ENCODE measurements at regions not wholly inside any gene's neighbourhood (a gene's known extent, or its start where the extent isn't known, plus 50 kb on each side); places are given as distances from the start of the nearest gene placed in this dataset.

GRCh38 chr5:39588179-39588578 is 163.4 kb upstream of the DAB2 start:
- Mint-ChIP-seq H3K4me1 (no peaks in the 10 kb centered on the region), H3K4me3 (no peak overlapping the region), H3K9me3 (ENCODE audit: low read depth) (no peaks in the 10 kb centered on the region), H3K27me3 (peaks cover 10% of the 10 kb centered on the region), H3K27ac (no peak overlapping the region), H3K36me3 (ENCODE audit: low read depth) (no peaks in the 10 kb centered on the region)
- CTCF ChIA-PET, result interaction anchor here (0.7 to 2.8 kb wide), 4 partner anchors 10 to 16 kb away, joined by 3 to 14 read pairs (median 4); no protein-coding TSS in a partner anchor
- DNase-seq (no peak), ATAC-seq (no peak)
- intact Hi-C loops (cut with DNase I, micrococcal nuclease), result no loop called here
- POLR2A ChIA-PET, result no interaction called here

- ChIA-PET POLR2A (no interaction called here), CTCF (interaction anchor here (0.7 to 2.8 kb wide), 3 partner anchors 10 to 14 kb away, joined by 3 to 14 read pairs (median 6); no protein-coding TSS in a partner anchor)
- no peaks in the 10 kb centered on the region for H3K9me3 Mint-ChIP-seq (ENCODE audit: low read depth)
- H3K27ac Mint-ChIP-seq, result no peak overlapping the region
- no peak overlapping the region for H3K4me3 Mint-ChIP-seq
- ATAC-seq (no peak), DNase-seq (no peak)
- intact Hi-C loops (cut with DNase I, micrococcal nuclease), result no loop called here
- no peaks in the 10 kb centered on the region for H3K4me1 Mint-ChIP-seq
- peaks cover 9% of the 10 kb centered on the region for H3K27me3 Mint-ChIP-seq
- no peaks in the 10 kb centered on the region for H3K36me3 Mint-ChIP-seq (ENCODE audit: low read depth)
These were observed 162.9 kb upstream of the DAB2 start for GRCh38 chr5:39587675-39588074.

GRCh38 chr5:39586185-39586584 is 161.4 kb upstream of the DAB2 start:
- ATAC-seq (no peak), DNase-seq (no peak)
- H3K27ac Mint-ChIP-seq, result no peak overlapping the region
- no peaks in the 10 kb centered on the region for H3K9me3 Mint-ChIP-seq (ENCODE audit: low read depth)
- H3K27me3 Mint-ChIP-seq, result peaks cover 8% of the 10 kb centered on the region
- intact Hi-C loops (cut with DNase I, micrococcal nuclease), result no loop called here
- CTCF ChIA-PET, result interaction anchor here (1.1 kb wide), 1 partner anchor 325 kb away, joined by 4 read pairs; no protein-coding TSS in a partner anchor
- no peaks in the 10 kb centered on the region for H3K36me3 Mint-ChIP-seq (ENCODE audit: low read depth)
- no peak overlapping the region for H3K4me3 Mint-ChIP-seq
- POLR2A ChIA-PET, result no interaction called here
- H3K4me1 Mint-ChIP-seq, result peaks cover 2% of the 10 kb centered on the region

GRCh38 chr5:39584927-39585326 is 160.1 kb upstream of the DAB2 start:
- Mint-ChIP-seq H3K36me3 (ENCODE audit: low read depth) (no peaks in the 10 kb centered on the region), H3K4me3 (no peak overlapping the region), H3K27me3 (peaks cover 8% of the 10 kb centered on the region), H3K9me3 (ENCODE audit: low read depth) (no peaks in the 10 kb centered on the region), H3K27ac (no peak overlapping the region), H3K4me1 (peaks cover 8% of the 10 kb centered on the region)
- intact Hi-C loops (cut with DNase I, micrococcal nuclease), result no loop called here
- ChIA-PET POLR2A (no interaction called here), CTCF (interaction anchor here (0.5 to 1.1 kb wide), 3 partner anchors 13 to 787 kb away, joined by 3 to 4 read pairs (median 3); no protein-coding TSS in a partner anchor)
- ATAC-seq (no peak), DNase-seq (no peak)

GRCh38 chr5:39580702-39581453 is 156.1 kb upstream of the DAB2 start:
- DNase-seq, result no peak
- no peak overlapping the region for H3K27ac Mint-ChIP-seq
- intact Hi-C loops (cut with DNase I, micrococcal nuclease), result no loop called here
- ATAC-seq, result no peak
- ChIA-PET POLR2A (no interaction called here), CTCF (interaction anchor here (0.9 to 1.4 kb wide), 7 partner anchors 9 to 205 kb away, joined by 3 to 8 read pairs (median 3); no protein-coding TSS in a partner anchor)
- H3K36me3 Mint-ChIP-seq (ENCODE audit: low read depth), result no peaks in the 10 kb centered on the region
- H3K4me1 Mint-ChIP-seq, result peaks cover 8% of the 10 kb centered on the region
- no peak overlapping the region for H3K4me3 Mint-ChIP-seq
- H3K27me3 Mint-ChIP-seq, result no peaks in the 10 kb centered on the region
- H3K9me3 Mint-ChIP-seq (ENCODE audit: low read depth), result no peaks in the 10 kb centered on the region

GRCh38 chr5:39579750-39580149 is 155.0 kb upstream of the DAB2 start:
- H3K36me3 Mint-ChIP-seq (ENCODE audit: low read depth), result no peaks in the 10 kb centered on the region
- CTCF ChIA-PET, result interaction anchor here (0.9 to 1.9 kb wide), 4 partner anchors 16 to 63 kb away, joined by 3 to 6 read pairs (median 4); no protein-coding TSS in a partner anchor
- no peak for DNase-seq
- H3K4me3 Mint-ChIP-seq, result no peak overlapping the region
- ATAC-seq, result no peak
- POLR2A ChIA-PET, result no interaction called here
- H3K4me1 Mint-ChIP-seq, result peaks cover 8% of the 10 kb centered on the region
- no peak overlapping the region for H3K27ac Mint-ChIP-seq
- no peaks in the 10 kb centered on the region for H3K27me3 Mint-ChIP-seq
- no peaks in the 10 kb centered on the region for H3K9me3 Mint-ChIP-seq (ENCODE audit: low read depth)
- intact Hi-C loops (cut with DNase I, micrococcal nuclease), result loop anchor here (2.0 to 5.0 kb wide), 3 partner anchors 133 to 1299 kb away; no protein-coding TSS in a partner anchor

GRCh38 chr5:39578887-39579497 is 154.2 kb upstream of the DAB2 start:
- POLR2A ChIA-PET, result no interaction called here
- DNase-seq, result no peak
- Mint-ChIP-seq H3K4me1 (peaks cover 8% of the 10 kb centered on the region), H3K4me3 (no peak overlapping the region), H3K36me3 (ENCODE audit: low read depth) (no peaks in the 10 kb centered on the region), H3K27ac (no peak overlapping the region), H3K9me3 (ENCODE audit: low read depth) (no peaks in the 10 kb centered on the region), H3K27me3 (no peaks in the 10 kb centered on the region)
- intact Hi-C loops (cut with DNase I, micrococcal nuclease), result loop anchor here (2.0 to 5.0 kb wide), 3 partner anchors 133 to 1300 kb away; no protein-coding TSS in a partner anchor
- CTCF ChIA-PET, result interaction anchor here (0.7 to 1.9 kb wide), 11 partner anchors 10 to 370 kb away, joined by 3 to 14 read pairs (median 4); no protein-coding TSS in a partner anchor
- no peak for ATAC-seq

- H3K9me3 Mint-ChIP-seq (ENCODE audit: low read depth), result no peaks in the 10 kb centered on the region
- H3K27me3 Mint-ChIP-seq, result peaks cover 4% of the 10 kb centered on the region
- intact Hi-C loops (cut with DNase I, micrococcal nuclease), result loop anchor here (5.0 kb wide), 2 partner anchors 135 to 1160 kb away; no protein-coding TSS in a partner anchor
- H3K4me3 Mint-ChIP-seq, result no peak overlapping the region
- H3K36me3 Mint-ChIP-seq (ENCODE audit: low read depth), result no peaks in the 10 kb centered on the region
- H3K27ac Mint-ChIP-seq, result no peak overlapping the region
- DNase-seq, result no peak
- ChIA-PET CTCF (interaction anchor here (0.9 to 1.6 kb wide), 4 partner anchors 12 to 1940 kb away, joined by 3 to 14 read pairs (median 4); no protein-coding TSS in a partner anchor), POLR2A (no interaction called here)
- no peak for ATAC-seq
- H3K4me1 Mint-ChIP-seq, result peaks cover 8% of the 10 kb centered on the region
These were observed 152.7 kb upstream of the DAB2 start for GRCh38 chr5:39577529-39577928.

GRCh38 chr5:39570403-39571027 is 145.7 kb upstream of the DAB2 start:
- no peak for DNase-seq
- no peaks in the 10 kb centered on the region for H3K9me3 Mint-ChIP-seq (ENCODE audit: low read depth)
- H3K36me3 Mint-ChIP-seq (ENCODE audit: low read depth), result no peaks in the 10 kb centered on the region
- no peak overlapping the region for H3K27ac Mint-ChIP-seq
- peaks cover 4% of the 10 kb centered on the region for H3K27me3 Mint-ChIP-seq
- CTCF ChIA-PET, result interaction anchor here (0.5 to 4.0 kb wide), 5 partner anchors 22 to 194 kb away, joined by 3 to 25 read pairs (median 7); partner anchors contain the start of gene DAB2
- no peak overlapping the region for H3K4me3 Mint-ChIP-seq
- no peaks in the 10 kb centered on the region for H3K4me1 Mint-ChIP-seq
- POLR2A ChIA-PET, result no interaction called here
- ATAC-seq, result no peak
- intact Hi-C loops (cut with DNase I, micrococcal nuclease), result loop anchor here (1.0 kb wide), 1 partner anchor 194 kb away; no protein-coding TSS in a partner anchor

- Mint-ChIP-seq H3K27ac (no peak overlapping the region), H3K36me3 (ENCODE audit: low read depth) (no peaks in the 10 kb centered on the region), H3K4me1 (no peaks in the 10 kb centered on the region), H3K9me3 (ENCODE audit: low read depth) (no peaks in the 10 kb centered on the region), H3K4me3 (no peak overlapping the region), H3K27me3 (peaks cover 4% of the 10 kb centered on the region)
- ATAC-seq (no peak), DNase-seq (no peak)
- CTCF ChIA-PET, result interaction anchor here (4.0 kb wide), 1 partner anchor 145 kb away, joined by 13 read pairs; the partner anchor contains the start of gene DAB2
- POLR2A ChIA-PET, result no interaction called here
- intact Hi-C loops (cut with DNase I, micrococcal nuclease), result loop anchor here (1.0 to 10.0 kb wide), 2 partner anchors 194 to 565 kb away; no protein-coding TSS in a partner anchor
These were observed 145.1 kb upstream of the DAB2 start for GRCh38 chr5:39569857-39570256.

GRCh38 chr5:39566891-39567290 is 142.1 kb upstream of the DAB2 start:
- ChIA-PET CTCF (interaction anchor here (1.2 to 1.7 kb wide), 3 partner anchors 19 to 191 kb away, joined by 3 read pairs; no protein-coding TSS in a partner anchor), POLR2A (no interaction called here)
- no peaks in the 10 kb centered on the region for H3K9me3 Mint-ChIP-seq (ENCODE audit: low read depth)
- DNase-seq (no peak), ATAC-seq (no peak)
- no peaks in the 10 kb centered on the region for H3K4me1 Mint-ChIP-seq
- H3K36me3 Mint-ChIP-seq (ENCODE audit: low read depth), result no peaks in the 10 kb centered on the region
- no peak overlapping the region for H3K4me3 Mint-ChIP-seq
- H3K27ac Mint-ChIP-seq, result no peak overlapping the region
- no peaks in the 10 kb centered on the region for H3K27me3 Mint-ChIP-seq
- intact Hi-C loops (cut with DNase I, micrococcal nuclease), result loop anchor here in 1 of 2 experiments (10.0 kb wide), 1 partner anchor 562 kb away; no protein-coding TSS in a partner anchor
